ENCODE measurements at regions not wholly inside any gene's neighbourhood (a gene's known extent, or its start where the extent isn't known, plus 50 kb on each side); places are given as distances from the start of the nearest gene placed in this dataset.

- TF ChIP-seq CTCF (conservative IDR thresholded peaks at IDR 0.05; ENCODE audit: low read length) (no peak), EZH2phosphoT487 (IDR thresholded peaks at IDR 0.05; ENCODE audit: borderline replicate concordance) (no peak)
Observed at GRCh38 chr15:69783211-69783610, 314.5 kb downstream of the TLE3 start.

All from Loucy (cell line).